GM18498 (cell line): ENCODE measurements at regions not wholly inside any gene's neighbourhood (a gene's known extent, or its start where the extent isn't known, plus 50 kb on each side); places are given as distances from the start of the nearest gene placed in this dataset.

Source experiments
- ATAC-seq: cut with Tn5 transposase; IDR thresholded peaks from one replicate; pipeline ENCODE4 v1.9.1; 2021; ENCODE audit warnings: mild to moderate bottlenecking, moderate library complexity; ENCODE audit not compliant: unreplicated experiment

- no peak for ATAC-seq
Measured at GRCh38 chr13:64428196-64428595, 2801.9 kb downstream of the PCDH9 start.

DNA sequence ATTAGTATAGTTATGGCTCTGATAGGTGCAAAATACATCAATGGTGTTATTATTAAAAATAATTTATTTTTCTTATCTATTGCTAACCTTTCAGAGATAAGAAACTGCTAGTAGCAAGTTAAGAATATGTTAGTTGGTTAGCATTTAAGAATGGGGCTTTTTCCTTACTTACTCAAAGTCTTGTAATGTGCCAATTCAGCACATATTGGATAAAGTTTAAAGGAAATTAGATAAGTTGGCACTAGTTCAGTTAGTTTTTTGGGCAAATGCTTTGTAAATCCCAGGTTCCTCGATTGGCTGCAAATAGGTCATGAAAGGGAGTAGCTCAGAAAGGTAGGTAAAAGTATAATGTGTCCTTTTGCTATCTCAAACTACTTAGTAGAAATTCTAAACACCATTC is 2806.7 kb downstream of the PCDH9 start:
- no peak for ATAC-seq

- ATAC-seq, result no peak
Measured at GRCh38 chr13:64420181-64420580, 2810.0 kb downstream of the PCDH9 start.

GRCh38 chr13:64417581-64417980 is 2812.6 kb downstream of the PCDH9 start:
- no peak for ATAC-seq

- no peak for ATAC-seq
Measured at GRCh38 chr13:64414381-64414780, 2815.8 kb downstream of the PCDH9 start.

DNA sequence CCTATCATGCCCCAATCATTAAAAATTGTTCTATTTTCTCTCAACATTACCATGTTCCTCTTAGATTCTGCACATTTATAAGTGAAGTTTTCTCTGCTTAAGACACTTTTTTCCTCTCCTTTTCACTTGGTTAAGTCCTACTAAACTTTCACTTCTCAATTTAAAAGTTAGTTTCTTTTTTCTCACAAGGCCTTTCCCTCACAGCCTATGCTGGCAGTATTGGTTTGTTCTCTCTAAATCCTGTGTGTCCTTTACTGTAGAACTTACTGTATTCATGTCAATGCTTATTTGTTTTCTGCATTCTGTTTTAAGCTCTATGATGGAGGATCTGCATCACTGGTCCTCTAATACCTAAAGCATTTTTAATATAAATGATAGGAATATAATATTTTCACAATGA is 2816.6 kb downstream of the PCDH9 start:
- no peak for ATAC-seq

GRCh38 chr13:64410276-64411053 is 2819.7 kb downstream of the PCDH9 start:
- no peak for ATAC-seq

DNA sequence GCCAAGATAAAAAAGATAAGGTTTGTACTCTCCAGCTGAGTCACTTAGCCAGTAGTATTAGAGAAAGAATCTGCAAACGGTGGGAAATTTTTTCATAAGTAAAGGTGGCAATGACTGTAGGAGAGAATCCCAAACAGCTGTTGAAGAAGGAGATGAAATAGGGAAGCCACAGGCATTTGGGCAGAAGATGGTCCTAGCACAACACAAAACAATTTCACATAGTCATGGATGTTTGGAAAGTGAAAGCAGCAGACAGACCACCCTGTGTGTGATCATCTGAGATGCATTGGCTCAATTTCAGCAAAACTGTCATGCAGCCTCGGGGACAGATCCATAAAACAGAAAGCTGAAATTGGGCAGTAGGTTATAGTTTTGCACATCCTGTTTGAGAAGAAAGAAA is 2832.4 kb downstream of the PCDH9 start:
- no peak for ATAC-seq

- no peak for ATAC-seq
Measured at GRCh38 chr13:64377606-64378005, 2852.5 kb downstream of the PCDH9 start.

DNA sequence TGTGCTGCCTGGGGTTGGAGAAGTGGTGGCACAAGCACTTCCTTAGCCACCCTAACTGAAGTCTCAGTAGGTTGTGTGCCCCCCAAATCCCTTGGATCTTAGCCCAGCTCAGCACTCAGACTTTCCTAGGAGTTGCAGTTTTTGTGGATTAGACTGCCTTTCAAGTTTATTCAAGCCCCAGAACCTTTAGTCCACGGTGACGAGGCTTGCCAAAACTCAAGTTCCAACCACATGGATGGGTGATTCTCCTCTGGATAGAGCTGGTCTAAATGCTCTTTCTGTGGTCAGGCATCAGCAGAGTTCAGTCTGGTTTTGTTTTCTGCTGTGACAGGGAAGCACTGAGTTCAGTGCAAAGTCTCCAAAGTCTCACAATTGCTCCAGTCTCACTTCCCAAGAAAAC is 2858.7 kb downstream of the PCDH9 start:
- no peak for ATAC-seq

GRCh38 chr13:64371045-64371444 is 2859.1 kb downstream of the PCDH9 start:
- no peak for ATAC-seq

GRCh38 chr13:64369121-64369520 is 2861.0 kb downstream of the PCDH9 start:
- no peak for ATAC-seq

DNA sequence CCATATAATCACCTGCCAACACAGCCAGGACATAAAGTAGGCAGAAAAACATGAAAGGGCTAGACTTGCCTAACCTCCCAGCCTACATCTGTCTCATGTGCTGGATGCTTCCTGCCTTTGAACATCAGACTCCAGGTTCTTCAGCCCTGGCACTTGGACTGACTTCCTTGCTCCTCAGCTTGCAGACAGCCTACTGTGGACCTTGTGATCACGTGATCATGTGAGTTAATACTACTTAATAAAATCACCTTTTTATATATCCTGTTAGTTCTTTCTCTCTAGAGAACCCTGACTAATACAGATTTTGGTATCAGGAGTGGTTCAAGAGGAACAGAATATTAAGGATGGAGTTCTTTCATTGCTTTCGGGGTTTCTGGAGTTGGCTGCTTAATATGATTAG is 2867.6 kb downstream of the PCDH9 start:
- no peak for ATAC-seq

DNA sequence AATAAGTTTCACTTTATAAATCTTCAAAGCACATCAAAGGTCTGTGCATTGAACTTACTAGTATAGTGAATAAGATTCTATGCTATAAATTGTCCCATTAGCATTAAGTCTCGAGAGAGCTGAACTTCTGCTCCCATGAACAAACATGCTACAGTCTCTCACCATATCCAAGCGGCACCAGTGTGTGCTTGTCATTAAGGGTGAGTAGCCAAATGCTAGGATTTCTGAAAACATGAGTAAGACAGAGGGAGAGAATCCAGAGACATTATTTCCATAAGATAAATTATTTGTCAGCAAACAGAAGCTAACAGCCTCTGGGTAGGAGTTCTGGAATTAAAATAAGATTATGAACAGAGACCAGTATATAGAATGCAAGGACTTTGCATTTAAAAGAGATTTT is 2882.5 kb downstream of the PCDH9 start:
- ATAC-seq, result no peak

DNA sequence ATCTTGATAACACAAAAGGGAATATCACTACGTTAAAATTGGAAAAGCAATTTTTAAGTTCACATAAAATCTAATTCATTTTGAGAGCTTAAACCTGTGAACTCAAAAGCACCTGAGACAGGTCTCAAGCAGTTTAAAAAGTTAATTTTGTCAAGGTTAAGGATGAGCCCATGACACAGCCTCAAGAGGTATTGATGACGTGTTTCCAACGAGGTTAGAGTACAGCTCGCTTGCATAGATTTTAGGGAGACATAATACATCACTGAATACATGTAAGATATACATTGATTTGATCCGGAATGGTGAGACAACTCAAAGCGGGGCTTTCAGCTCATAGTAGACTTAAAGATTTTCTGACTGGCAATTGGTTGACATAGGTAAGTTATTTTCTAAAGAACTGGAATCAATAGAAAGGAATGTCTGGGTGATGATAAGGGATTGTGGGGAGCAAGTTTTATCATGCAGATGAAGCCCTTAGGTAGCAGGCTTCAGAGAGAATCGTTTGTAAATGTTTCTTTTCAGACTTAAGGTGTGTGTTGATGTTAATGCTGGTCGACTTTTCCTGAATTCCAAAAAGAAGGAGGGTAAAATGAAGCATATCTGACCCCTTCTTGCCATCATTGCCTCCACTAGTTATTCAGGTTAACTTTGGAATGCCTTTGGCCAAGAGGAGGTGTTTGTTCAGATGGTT is 2890.6 kb downstream of the PCDH9 start:
- no peak for ATAC-seq

DNA sequence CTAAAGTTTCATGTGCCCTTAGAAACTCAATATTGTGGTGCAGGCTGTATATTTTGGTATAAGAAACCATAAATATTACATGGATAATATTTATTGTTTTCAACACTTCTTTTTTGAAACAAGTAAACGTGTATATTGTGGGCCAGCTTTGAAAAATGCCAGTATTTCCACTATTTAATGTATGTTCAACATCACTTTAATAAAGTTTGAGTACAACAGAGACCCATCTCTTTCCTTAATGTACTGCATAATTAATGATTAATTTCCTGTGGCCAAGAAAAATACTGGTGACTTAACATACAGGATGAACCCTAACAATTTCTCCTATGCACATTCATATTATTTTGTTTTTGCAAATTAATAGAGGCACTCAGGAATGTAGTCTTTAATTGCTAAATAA is 2891.5 kb downstream of the PCDH9 start:
- no peak for ATAC-seq

GRCh38 chr13:64333888-64334287 is 2896.2 kb downstream of the PCDH9 start:
- ATAC-seq, result no peak

- no peak for ATAC-seq
Measured at GRCh38 chr13:64332048-64332447, 2898.1 kb downstream of the PCDH9 start.

GRCh38 chr13:64327505-64328194 is 2902.5 kb downstream of the PCDH9 start:
- ATAC-seq, result no peak

- ATAC-seq, result no peak
Measured at GRCh38 chr13:64314331-64314730, 2898.7 kb upstream of the PCDH20 start.

DNA sequence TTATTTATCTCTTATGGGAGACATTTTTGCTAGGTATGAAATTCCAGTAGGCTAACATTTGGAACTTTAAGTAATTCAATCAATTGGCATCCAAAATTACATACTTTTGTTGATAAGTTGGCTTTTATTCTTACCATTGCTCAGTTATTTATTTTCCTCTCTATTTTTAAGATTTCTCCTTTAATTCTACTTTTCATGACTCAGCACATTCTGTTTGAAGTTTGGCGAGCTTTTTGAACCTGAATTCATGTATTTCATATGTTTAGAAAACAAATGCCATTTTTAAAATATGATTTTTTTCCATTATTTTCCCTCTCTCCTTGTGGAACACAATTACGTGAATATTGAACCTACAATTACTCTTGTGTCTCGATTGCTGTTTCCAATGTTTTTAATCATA is 2896.3 kb upstream of the PCDH20 start:
- no peak for ATAC-seq

DNA sequence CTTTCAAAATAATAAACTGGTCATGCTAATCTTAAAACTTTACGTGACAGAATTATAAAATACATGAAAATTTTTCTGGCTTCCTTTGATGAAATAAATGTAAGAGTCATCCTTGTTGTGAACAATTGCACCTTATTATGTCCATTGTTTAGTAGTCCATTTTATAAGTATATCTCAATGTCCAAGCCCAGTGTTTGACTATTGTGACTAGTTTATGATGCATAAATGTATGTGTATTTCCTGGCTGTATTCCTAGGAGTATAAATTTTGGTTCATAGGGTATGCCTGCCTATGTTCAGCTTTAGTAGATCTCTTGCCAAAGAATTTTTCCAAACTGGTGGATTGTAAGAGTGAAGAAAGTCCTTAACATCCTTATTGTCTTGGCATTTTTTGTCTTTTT is 2895.5 kb upstream of the PCDH20 start:
- ATAC-seq, result no peak
